ENCODE measurements at regions not wholly inside any gene's neighbourhood (a gene's known extent, or its start where the extent isn't known, plus 50 kb on each side); places are given as distances from the start of the nearest gene placed in this dataset.

- peaks cover 0 to 11% (median 4%) of the 10 kb centered on the region in 3 donors for H3K4me1 ChIP-seq
- peak in 1 of 6 donors; percentile 44 for DNase-seq
Observed at GRCh38 chr6:167661552-167662044, 165.1 kb upstream of the AFDN start.

GRCh38 chr6:167662075-167662880 is 164.4 kb upstream of the AFDN start:
- TF ChIP-seq, protein P1, sequence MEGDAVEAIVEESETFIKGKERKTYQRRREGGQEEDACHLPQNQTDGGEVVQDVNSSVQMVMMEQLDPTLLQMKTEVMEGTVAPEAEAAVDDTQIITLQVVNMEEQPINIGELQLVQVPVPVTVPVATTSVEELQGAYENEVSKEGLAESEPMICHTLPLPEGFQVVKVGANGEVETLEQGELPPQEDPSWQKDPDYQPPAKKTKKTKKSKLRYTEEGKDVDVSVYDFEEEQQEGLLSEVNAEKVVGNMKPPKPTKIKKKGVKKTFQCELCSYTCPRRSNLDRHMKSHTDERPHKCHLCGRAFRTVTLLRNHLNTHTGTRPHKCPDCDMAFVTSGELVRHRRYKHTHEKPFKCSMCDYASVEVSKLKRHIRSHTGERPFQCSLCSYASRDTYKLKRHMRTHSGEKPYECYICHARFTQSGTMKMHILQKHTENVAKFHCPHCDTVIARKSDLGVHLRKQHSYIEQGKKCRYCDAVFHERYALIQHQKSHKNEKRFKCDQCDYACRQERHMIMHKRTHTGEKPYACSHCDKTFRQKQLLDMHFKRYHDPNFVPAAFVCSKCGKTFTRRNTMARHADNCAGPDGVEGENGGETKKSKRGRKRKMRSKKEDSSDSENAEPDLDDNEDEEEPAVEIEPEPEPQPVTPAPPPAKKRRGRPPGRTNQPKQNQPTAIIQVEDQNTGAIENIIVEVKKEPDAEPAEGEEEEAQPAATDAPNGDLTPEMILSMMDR (IDR thresholded peaks at IDR 0.05): no peak
- WGBS, 2 donors: 85 to 89% methylated on average over 39 of the region's 39 CpGs
- Histone ChIP-seq H3K4me3 (no peak overlapping the region), H3K9me3 (no peaks in the 10 kb centered on the region), H3K36me3 (no peaks in the 10 kb centered on the region), H3K27me3 (no peaks in the 10 kb centered on the region), H3K4me1 (peaks cover 0 to 11% (median 4%) of the 10 kb centered on the region in 3 donors), H3K27ac (peak overlapping the region in 2 of 4 donors; percentile 9 to 15)
- intact Hi-C loops (cut with DNase I): no loop called here
- FAIRE-seq: no peak
- no peak for ATAC-seq
- DNase-seq: peak in 1 of 6 donors; percentile 45

More at GRCh38 chr6:167661552-167662044, 165.1 kb upstream of the AFDN start:
- intact Hi-C loops (cut with DNase I): no loop called here
- Histone ChIP-seq H3K9me3 (no peaks in the 10 kb centered on the region), H3K4me3 (no peak overlapping the region), H3K36me3 (no peaks in the 10 kb centered on the region), H3K27ac (peak overlapping the region in 2 of 4 donors; percentile 9 to 15), H3K27me3 (no peaks in the 10 kb centered on the region)
- FAIRE-seq (no peak), ATAC-seq (peak; percentile 71 to 91 (median 83))
- WGBS, 2 donors: 19% methylated on average over 8 of the region's 8 CpGs
- TF ChIP-seq, protein P1 (IDR thresholded peaks at IDR 0.05): no peak

DNA sequence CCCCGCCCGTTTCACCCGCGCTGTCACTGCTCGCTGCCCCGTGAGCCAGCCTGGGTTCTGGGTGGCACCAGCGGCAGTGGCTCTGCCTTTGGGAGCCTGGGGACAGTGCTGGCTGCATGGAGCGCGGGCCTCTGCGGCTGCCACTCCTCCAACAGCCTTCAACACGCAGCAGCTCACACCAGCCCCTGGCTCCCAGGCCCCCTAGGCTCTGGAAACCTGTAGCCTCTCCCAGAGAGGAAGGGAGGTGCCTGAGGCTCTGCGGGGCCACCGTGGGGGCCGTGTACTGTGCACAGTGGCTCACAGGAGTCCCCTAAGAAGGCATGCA is 163.9 kb upstream of the AFDN start:
- peak in 1 of 6 donors; percentile 43 for DNase-seq
- WGBS, 2 donors: 83 to 84% methylated on average over 14 of the region's 14 CpGs
- Histone ChIP-seq H3K9me3 (no peaks in the 10 kb centered on the region), H3K4me3 (no peak overlapping the region), H3K27ac (no peak overlapping the region), H3K4me1 (peaks cover 0 to 12% (median 4%) of the 10 kb centered on the region in 3 donors), H3K36me3 (no peaks in the 10 kb centered on the region), H3K27me3 (no peaks in the 10 kb centered on the region)
- FAIRE-seq: no peak
- ATAC-seq: no peak
- TF ChIP-seq, protein P1 (IDR thresholded peaks at IDR 0.05): no peak
- intact Hi-C loops (cut with DNase I): no loop called here

DNA sequence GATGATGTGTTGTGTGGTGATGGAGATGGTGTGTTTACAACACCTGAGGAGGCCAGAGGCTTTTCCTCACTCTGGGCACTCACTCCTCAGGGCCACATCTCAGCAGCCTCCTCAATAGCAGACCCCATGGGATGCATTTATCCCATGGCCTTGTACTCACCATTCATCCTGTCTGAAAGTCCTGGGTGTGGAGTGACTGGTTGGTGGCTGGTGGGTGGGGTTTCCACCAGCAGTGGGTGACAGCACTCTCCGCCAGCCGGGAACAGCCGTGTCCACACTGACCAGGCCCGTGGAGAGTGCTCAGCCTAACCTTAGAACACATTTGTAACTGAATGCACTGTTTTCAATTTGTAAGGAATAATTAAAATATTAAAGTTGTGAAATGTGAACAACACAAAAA is 163.4 kb upstream of the AFDN start:
- DNase-seq (peak in 1 of 6 donors; percentile 33), FAIRE-seq (no peak), ATAC-seq (no peak)
- no peaks in the 10 kb centered on the region for H3K27me3 ChIP-seq
- no peaks in the 10 kb centered on the region for H3K36me3 ChIP-seq
- intact Hi-C loops (cut with DNase I): no loop called here
- H3K4me1 ChIP-seq: peaks cover 0 to 13% (median 4%) of the 10 kb centered on the region in 3 donors
- 69 to 86% methylated on average over 4 of the region's 4 CpGs for WGBS, 2 donors
- TF ChIP-seq, protein P1 (IDR thresholded peaks at IDR 0.05): no peak
- no peaks in the 10 kb centered on the region for H3K9me3 ChIP-seq
- no peak overlapping the region for H3K27ac ChIP-seq
- no peak overlapping the region for H3K4me3 ChIP-seq
